Lung (tissue), 11 donors: ENCODE measurements at regions not wholly inside any gene's neighbourhood (a gene's known extent, or its start where the extent isn't known, plus 50 kb on each side); places are given as distances from the start of the nearest gene placed in this dataset.

Experiments
- ATAC-seq: fragments of 200-7000 bp; cut with Tn5 transposase; one replicate; pipeline ENCODE4 v1.9.1; 2020; ENCODE audit warnings: moderate number of reproducible peaks; ENCODE audit not compliant: insufficient read depth, low FRiP score
- DNase-seq, 3 donors: peaks; one replicate each; pipeline ENCODE4 v3.0.0-alpha.2; 2013 to 2017
- H3K27ac ChIP-seq, 2 donors: one replicate each; pipeline ENCODE4 v1.5.1; 2013; ENCODE audit warnings: mild to moderate bottlenecking in 2 of 2, moderate library complexity in 2 of 2, control low read depth in 1 of 2, inconsistent platforms in 1 of 2, low read depth in 1 of 2, low read length in 1 of 2
- H3K27me3 ChIP-seq, 3 donors: one replicate each; pipeline ENCODE4 v1.5.1; 2013; ENCODE audit warnings: low read length in 2 of 3; ENCODE audit not compliant: control insufficient read depth in 3 of 3, insufficient read depth in 3 of 3
- H3K36me3 ChIP-seq, 4 donors: one replicate each; pipeline ENCODE4 v1.5.1; 2013; ENCODE audit warnings: low read length in 4 of 4, mild to moderate bottlenecking in 1 of 4, moderate library complexity in 1 of 4; ENCODE audit not compliant: control insufficient read depth in 4 of 4, insufficient read depth in 4 of 4
- H3K4me1 ChIP-seq, 5 donors: one replicate each; pipeline ENCODE4 v1.5.1; 2013; ENCODE audit warnings: low read length in 5 of 5, mild to moderate bottlenecking in 2 of 5, moderate library complexity in 1 of 5; ENCODE audit not compliant: control insufficient read depth in 5 of 5, insufficient read depth in 5 of 5
- H3K4me3 ChIP-seq: one replicate; pipeline ENCODE4 v1.5.1; 2013; ENCODE audit warnings: mild to moderate bottlenecking, control low read depth, moderate library complexity
- H3K9ac ChIP-seq, 2 donors: one replicate each; pipeline ENCODE4 v1.5.1; 2013; ENCODE audit warnings: low read length in 2 of 2, control low read depth in 1 of 2; ENCODE audit not compliant: insufficient read depth in 1 of 2
- H3K9me3 ChIP-seq, 4 donors: one replicate each; pipeline ENCODE4 v1.5.1; 2013; ENCODE audit warnings: low read length in 3 of 4, mild to moderate bottlenecking in 1 of 4, moderate library complexity in 1 of 4; ENCODE audit not compliant: control insufficient read depth in 4 of 4, insufficient read depth in 3 of 4
- WGBS, 2 donors: extraction: QIAGEN DNeasy Blood & Tissue Kit; methylation state at CpG; one replicate each; pipeline ENCODE4 v1.1.7; 2013; 5-methylcytosine and 5-hydroxymethylcytosine counted together
- TF ChIP-seq, protein P1 (sequence below): IDR thresholded peaks from 2 replicates; pipeline ENCODE4 v1.5.1; 2012; ENCODE audit warnings: mild to moderate bottlenecking; ENCODE audit errors: control extremely low read depth, extremely low read depth
- donor health status: control.
- donor health status: control.
- donor health status: Bipolar disorder and iron deficiency.
- donor health status: healthy.
- donor health status: DM: yes; HTN: yes; CAD: no.

DNA sequence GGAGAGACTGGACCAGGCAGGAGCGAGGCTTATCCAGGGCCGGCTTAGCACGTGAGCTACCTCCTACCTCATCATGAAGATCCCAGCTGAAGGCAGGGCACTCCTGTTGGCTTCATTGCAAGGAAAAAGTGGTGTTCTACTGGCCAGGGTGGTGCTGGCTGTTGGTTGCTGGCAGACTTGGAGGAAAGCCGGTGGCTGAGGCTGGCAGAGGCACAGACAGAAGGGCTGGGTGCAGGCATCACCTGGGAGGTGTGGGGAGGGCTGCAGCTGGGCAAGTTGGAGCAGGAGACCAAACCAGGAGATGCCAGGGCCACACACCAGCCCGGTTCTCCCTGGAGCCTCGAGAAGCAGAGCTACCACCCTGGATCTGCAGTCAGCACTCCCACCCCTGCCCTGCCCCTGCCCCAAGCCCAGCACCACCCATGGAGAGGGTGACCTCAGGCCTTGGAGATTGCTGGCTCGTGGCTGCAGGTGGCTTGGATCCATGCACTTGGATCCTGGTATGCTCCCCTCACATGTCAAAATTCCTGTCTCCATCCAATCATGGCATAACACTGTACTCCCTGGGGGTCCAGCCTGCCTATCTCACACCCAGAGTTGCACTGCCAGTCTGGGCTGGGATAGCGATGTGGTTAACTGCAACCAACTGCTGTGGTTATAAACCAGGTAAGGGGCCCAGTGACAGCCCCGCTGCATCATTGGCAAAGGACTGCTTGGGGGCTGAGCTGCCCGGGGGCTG lies 49.7 kb downstream of the GLI2 start:
- ATAC-seq (no peak), DNase-seq (no peak)
- H3K36me3 ChIP-seq = no peaks in the 10 kb centered on the region
- H3K27me3 ChIP-seq = peaks cover 0 to 2% (median 0%) of the 10 kb centered on the region in 3 donors
- WGBS, 2 donors = 88% methylated on average over 9 to 10 of the region's 10 CpGs
- no peaks in the 10 kb centered on the region for H3K9me3 ChIP-seq
- no peak overlapping the region for H3K4me3 ChIP-seq
- TF ChIP-seq, protein P1, sequence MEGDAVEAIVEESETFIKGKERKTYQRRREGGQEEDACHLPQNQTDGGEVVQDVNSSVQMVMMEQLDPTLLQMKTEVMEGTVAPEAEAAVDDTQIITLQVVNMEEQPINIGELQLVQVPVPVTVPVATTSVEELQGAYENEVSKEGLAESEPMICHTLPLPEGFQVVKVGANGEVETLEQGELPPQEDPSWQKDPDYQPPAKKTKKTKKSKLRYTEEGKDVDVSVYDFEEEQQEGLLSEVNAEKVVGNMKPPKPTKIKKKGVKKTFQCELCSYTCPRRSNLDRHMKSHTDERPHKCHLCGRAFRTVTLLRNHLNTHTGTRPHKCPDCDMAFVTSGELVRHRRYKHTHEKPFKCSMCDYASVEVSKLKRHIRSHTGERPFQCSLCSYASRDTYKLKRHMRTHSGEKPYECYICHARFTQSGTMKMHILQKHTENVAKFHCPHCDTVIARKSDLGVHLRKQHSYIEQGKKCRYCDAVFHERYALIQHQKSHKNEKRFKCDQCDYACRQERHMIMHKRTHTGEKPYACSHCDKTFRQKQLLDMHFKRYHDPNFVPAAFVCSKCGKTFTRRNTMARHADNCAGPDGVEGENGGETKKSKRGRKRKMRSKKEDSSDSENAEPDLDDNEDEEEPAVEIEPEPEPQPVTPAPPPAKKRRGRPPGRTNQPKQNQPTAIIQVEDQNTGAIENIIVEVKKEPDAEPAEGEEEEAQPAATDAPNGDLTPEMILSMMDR = no peak
- peaks cover 0 to 38% (median 15%) of the 10 kb centered on the region in 5 donors for H3K4me1 ChIP-seq
- no peak overlapping the region for H3K27ac ChIP-seq
- no peak overlapping the region for H3K9ac ChIP-seq

DNA sequence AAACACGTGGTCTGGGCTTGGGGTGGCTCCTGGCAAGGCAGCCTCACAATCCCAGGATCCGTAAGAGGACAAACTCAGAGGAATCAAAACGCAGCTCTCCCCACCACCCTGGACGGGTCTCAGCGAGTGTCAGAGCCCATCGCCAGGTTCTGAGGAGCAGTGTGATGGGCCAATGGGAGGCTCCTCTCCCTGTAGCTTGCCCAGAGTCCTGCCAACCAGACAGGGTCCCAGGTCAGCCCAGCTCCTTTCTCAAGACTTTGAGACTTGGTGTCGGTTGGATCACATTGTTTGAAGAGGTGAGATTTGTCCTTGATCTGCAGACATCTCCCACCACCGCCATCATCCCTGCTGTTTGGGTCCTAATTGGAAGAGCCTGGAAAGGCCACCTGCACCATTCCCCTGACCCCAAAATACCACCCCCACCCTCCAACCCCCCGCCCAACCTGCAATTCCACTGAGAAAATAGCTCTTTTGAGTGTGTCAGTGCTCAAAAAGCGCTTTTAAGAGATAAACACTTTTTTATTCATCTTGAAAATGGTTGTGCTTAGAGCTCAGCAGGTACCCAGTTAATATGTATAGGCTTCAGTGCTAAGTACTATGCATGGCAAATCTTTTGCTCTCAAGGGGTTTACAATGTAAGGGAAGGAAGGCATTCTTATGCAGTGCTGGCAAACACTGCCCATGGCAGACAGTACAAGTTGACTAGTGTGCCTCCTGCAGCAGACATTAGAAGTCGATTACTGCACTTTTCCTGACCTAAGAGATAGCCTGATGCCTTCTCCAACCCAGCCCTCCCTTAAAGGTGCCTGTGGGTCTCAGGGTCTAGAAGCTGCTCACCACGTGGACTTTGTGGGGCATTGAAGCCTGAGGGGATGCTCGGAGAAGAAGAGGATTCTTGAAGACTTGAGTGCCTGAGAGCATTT lies 50.6 kb downstream of the GLI2 start:
- TF ChIP-seq, protein P1 = no peak
- Histone ChIP-seq H3K36me3 (no peaks in the 10 kb centered on the region), H3K9me3 (no peaks in the 10 kb centered on the region), H3K4me1 (peaks cover 0 to 43% (median 15%) of the 10 kb centered on the region in 5 donors), H3K27me3 (peaks cover 0 to 2% (median 0%) of the 10 kb centered on the region in 3 donors), H3K4me3 (no peak overlapping the region), H3K27ac (no peak overlapping the region), H3K9ac (no peak overlapping the region)
- ATAC-seq = no peak
- no peak for DNase-seq
- WGBS, 2 donors = 92% methylated on average over 13 of the region's 13 CpGs

DNA sequence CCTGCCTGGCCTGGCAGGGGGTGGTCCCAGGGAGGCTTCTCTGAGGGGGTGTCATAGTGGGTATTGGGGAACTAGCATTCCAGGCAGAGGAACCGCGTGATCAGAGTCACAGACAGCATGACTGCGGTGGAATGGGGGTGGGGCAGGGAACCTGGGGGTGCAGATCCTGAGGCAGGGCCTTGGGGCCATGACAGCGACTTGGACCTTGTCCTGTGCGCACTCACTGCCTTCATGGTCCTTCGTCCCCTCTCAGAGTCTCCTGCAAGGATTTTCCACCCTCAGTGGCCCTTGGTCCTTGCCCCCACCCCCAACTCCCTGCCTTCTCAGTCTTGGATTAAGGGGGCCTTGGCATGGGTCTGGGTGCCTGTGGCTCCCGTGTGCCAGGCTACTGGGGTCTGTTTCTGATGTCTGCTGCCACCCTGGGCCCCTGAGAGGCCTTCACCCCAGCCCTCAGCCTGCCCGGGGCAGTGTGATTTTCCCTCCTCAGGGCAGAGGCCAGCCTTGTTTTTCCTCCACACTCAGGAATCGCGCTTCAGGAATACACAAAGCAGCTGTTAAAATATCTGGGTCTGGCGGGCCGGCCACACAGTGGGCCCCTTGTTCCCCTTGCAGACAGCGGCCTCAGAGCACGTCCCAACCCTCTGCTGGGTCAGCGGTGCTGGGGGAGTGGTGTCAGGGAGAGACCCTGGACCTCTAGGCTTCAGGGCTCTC lies 51.6 kb downstream of the GLI2 start:
- peaks cover 0 to 5% (median 2%) of the 10 kb centered on the region in 3 donors for H3K27me3 ChIP-seq
- TF ChIP-seq, protein P1 = no peak
- H3K36me3 ChIP-seq = no peaks in the 10 kb centered on the region
- H3K27ac ChIP-seq = no peak overlapping the region
- no peaks in the 10 kb centered on the region for H3K9me3 ChIP-seq
- H3K4me1 ChIP-seq = peaks cover 0 to 43% (median 17%) of the 10 kb centered on the region in 5 donors
- WGBS, 2 donors = 82 to 92% methylated on average over 15 of the region's 15 CpGs
- ATAC-seq = no peak
- H3K4me3 ChIP-seq = no peak overlapping the region
- H3K9ac ChIP-seq = no peak overlapping the region
- peak; percentile 38 to 57 (median 43) for DNase-seq
